Epithelial cell of proximal tubule (primary cell): ENCODE measurements at regions not wholly inside any gene's neighbourhood (a gene's known extent, or its start where the extent isn't known, plus 50 kb on each side); places are given as distances from the start of the nearest gene placed in this dataset.
"Not testable (repeated sequence)": the region's sequence is repeated elsewhere in the genome, so short reads cannot be mapped to it uniquely, and the experiment has no call there.

Source experiments
- DNase-seq: peaks from one replicate; pipeline ENCODE4 v3.0.0-alpha.2; 2011; ENCODE audit warnings: low read depth
- H3K4me3 ChIP-seq: 2 replicates; pipeline ENCODE4 v1.5.1; 2011; ENCODE audit warnings: low read depth, mild to moderate bottlenecking, low read length
- CTCF ChIP-seq: conservative IDR thresholded peaks from 2 replicates; pipeline ENCODE4 v1.5.1; 2012; ENCODE audit warnings: low read depth, mild to moderate bottlenecking, low read length

GRCh38 chr1:73197972-73198371, 915.6 kb upstream of the NEGR1 start:
- no peak for DNase-seq
- H3K4me3 ChIP-seq: no peak overlapping the region
- TF ChIP-seq CTCF: no peak

- H3K4me3 ChIP-seq: no peak overlapping the region
- no peak for DNase-seq
- TF ChIP-seq CTCF: no peak
These were observed 912.6 kb upstream of the NEGR1 start for GRCh38 chr1:73194965-73195364.

- not testable (repeated sequence) for DNase-seq, H3K4me3 ChIP-seq
These were observed 901.2 kb upstream of the NEGR1 start for GRCh38 chr1:73183581-73183980.

- TF ChIP-seq CTCF: no peak
These were observed 898.8 kb upstream of the NEGR1 start for GRCh38 chr1:73181190-73181540.

GRCh38 chr1:73180397-73181189, 898.3 kb upstream of the NEGR1 start:
- no peak for DNase-seq
- no peak for TF ChIP-seq CTCF
- no peak overlapping the region for H3K4me3 ChIP-seq

More at GRCh38 chr1:73181190-73181540, 898.8 kb upstream of the NEGR1 start:
- no peak for DNase-seq
- no peak overlapping the region for H3K4me3 ChIP-seq

GRCh38 chr1:73176902-73177301, 894.6 kb upstream of the NEGR1 start:
- DNase-seq: no peak
- no peak overlapping the region for H3K4me3 ChIP-seq
- TF ChIP-seq CTCF: no peak

- no peak for TF ChIP-seq CTCF
- H3K4me3 ChIP-seq: no peak overlapping the region
- no peak for DNase-seq
These were observed 884.8 kb upstream of the NEGR1 start for GRCh38 chr1:73167009-73167657.
